H1 (cell line): ENCODE measurements at regions not wholly inside any gene's neighbourhood (a gene's known extent, or its start where the extent isn't known, plus 50 kb on each side); places are given as distances from the start of the nearest gene placed in this dataset.

ENCODE experiments used
- ATF3 ChIP-seq: IDR thresholded peaks from 2 replicates; pipeline ENCODE4 v1.6.1; 2011; ENCODE audit warnings: low read depth, mild to moderate bottlenecking, low read length; ENCODE audit not compliant: insufficient read depth
- CTCF ChIP-seq, 3 experiments: IDR thresholded peaks; 1 replicate in 2 of 3; 2 replicates in 1 of 3; pipeline versions ENCODE4 v1.5.1 to v1.6.1; 2011; ENCODE audit warnings: low read length in 3 of 3, mild to moderate bottlenecking in 3 of 3, inconsistent platforms in 2 of 3, low read depth in 1 of 3, moderate library complexity in 1 of 3; ENCODE audit not compliant: insufficient read depth in 1 of 3; ENCODE audit errors: control extremely low read depth in 1 of 3
- MAFK ChIP-seq: IDR thresholded peaks from 2 replicates; pipeline ENCODE4 v1.6.1; 2012; ENCODE audit warnings: low read depth, mild to moderate bottlenecking, improper control_type of control experiment, low read length
- POU5F1 ChIP-seq: IDR thresholded peaks from 2 replicates; pipeline ENCODE4 v1.6.1; 2011; ENCODE audit warnings: low read depth, mild to moderate bottlenecking, low read length, moderate library complexity
- SP4 ChIP-seq: IDR thresholded peaks from 2 replicates; pipeline ENCODE4 v1.6.1; 2012; ENCODE audit warnings: low read length, inconsistent platforms
- USF2 ChIP-seq: IDR thresholded peaks from 2 replicates; pipeline ENCODE4 v1.6.1; 2011; ENCODE audit warnings: low read length, improper control_type of control experiment

GRCh38 chr18:22273101-22274039 is 104.0 kb downstream of the GATA6 start (continued):
- TF ChIP-seq USF2 (no peak), POU5F1 (no peak), CTCF (IDR thresholded peaks at IDR 0.05; ENCODE audit: control extremely low read depth in 1 of 3, insufficient read depth in 1 of 3, low read depth in 1 of 3, low read length in 3 of 3) (no peak), SP4 (no peak), ATF3 (no peak), MAFK (no peak)
- TF ChIP-seq, all 59 proteins: peak for 0
